Suprapubic skin (tissue), 4 donors: ENCODE measurements at regions not wholly inside any gene's neighbourhood (a gene's known extent, or its start where the extent isn't known, plus 50 kb on each side); places are given as distances from the start of the nearest gene placed in this dataset.

Experiments used
- DNase-seq, 2 donors: peaks; one replicate each; pipeline ENCODE4 v3.0.0-alpha.2; 2019; ENCODE audit warnings: low spot score in 2 of 2
- H3K27ac ChIP-seq: fragments of 200-600 bp; sonication (generic); one replicate; pipeline ENCODE4 v1.5.1; 2019
- H3K27me3 ChIP-seq: fragments of 200-600 bp; sonication (generic); one replicate; pipeline ENCODE4 v1.5.1; 2019
- H3K36me3 ChIP-seq: fragments of 200-600 bp; sonication (generic); one replicate; pipeline ENCODE4 v1.5.1; 2019
- H3K4me1 ChIP-seq: fragments of 200-600 bp; sonication (generic); one replicate; pipeline ENCODE4 v1.5.1; 2019
- H3K4me3 ChIP-seq: fragments of 200-600 bp; sonication (generic); one replicate; pipeline ENCODE4 v1.5.1; 2019; ENCODE audit warnings: mild to moderate bottlenecking
- H3K9me3 ChIP-seq: fragments of 200-600 bp; sonication (generic); one replicate; pipeline ENCODE4 v1.5.1; 2019
- EP300 ChIP-seq: sonication (generic); formaldehyde crosslinking; IDR thresholded peaks from one replicate; pipeline ENCODE4 v1.6.1; 2017; ENCODE audit warnings: antibody characterized with exemption
- POLR2A ChIP-seq, 2 donors: fragments of 450-650 bp; IDR thresholded peaks; one replicate each; pipeline ENCODE4 v1.6.1; 2017; ENCODE audit warnings: antibody characterized with exemption in 2 of 2, mild to moderate bottlenecking in 2 of 2, moderate library complexity in 2 of 2
- POLR2AphosphoS5 ChIP-seq, 3 donors: sonication (generic); formaldehyde crosslinking; IDR thresholded peaks; one replicate each; pipeline ENCODE4 v1.6.1; 2017; ENCODE audit warnings: antibody characterized with exemption in 3 of 3
- WGBS: methylation state at CpG from one replicate; pipeline ENCODE4 v1.1.5; 2018; 5-methylcytosine and 5-hydroxymethylcytosine counted together
- TF ChIP-seq, protein P1 (sequence below), 2 donors: fragments of 200-600 bp in 1 of 2; fragments of 450-650 bp in 1 of 2; sonication (generic) in 1 of 2; IDR thresholded peaks; one replicate each; pipeline ENCODE4 v1.5.1; 2016 to 2019; ENCODE audit warnings: antibody characterized with exemption in 2 of 2, mild to moderate bottlenecking in 1 of 2, moderate library complexity in 1 of 2

GRCh38 chr16:64282181-64282580 lies 839.7 kb downstream of the CDH11 start:
- Histone ChIP-seq H3K27me3 (no peaks in the 10 kb centered on the region), H3K36me3 (no peaks in the 10 kb centered on the region), H3K27ac (no peak overlapping the region), H3K4me3 (no peak overlapping the region), H3K9me3 (no peaks in the 10 kb centered on the region), H3K4me1 (no peaks in the 10 kb centered on the region)
- DNase-seq: no peak
- WGBS: 68% methylated on average over 3 of the region's 3 CpGs
- TF ChIP-seq, protein P1, sequence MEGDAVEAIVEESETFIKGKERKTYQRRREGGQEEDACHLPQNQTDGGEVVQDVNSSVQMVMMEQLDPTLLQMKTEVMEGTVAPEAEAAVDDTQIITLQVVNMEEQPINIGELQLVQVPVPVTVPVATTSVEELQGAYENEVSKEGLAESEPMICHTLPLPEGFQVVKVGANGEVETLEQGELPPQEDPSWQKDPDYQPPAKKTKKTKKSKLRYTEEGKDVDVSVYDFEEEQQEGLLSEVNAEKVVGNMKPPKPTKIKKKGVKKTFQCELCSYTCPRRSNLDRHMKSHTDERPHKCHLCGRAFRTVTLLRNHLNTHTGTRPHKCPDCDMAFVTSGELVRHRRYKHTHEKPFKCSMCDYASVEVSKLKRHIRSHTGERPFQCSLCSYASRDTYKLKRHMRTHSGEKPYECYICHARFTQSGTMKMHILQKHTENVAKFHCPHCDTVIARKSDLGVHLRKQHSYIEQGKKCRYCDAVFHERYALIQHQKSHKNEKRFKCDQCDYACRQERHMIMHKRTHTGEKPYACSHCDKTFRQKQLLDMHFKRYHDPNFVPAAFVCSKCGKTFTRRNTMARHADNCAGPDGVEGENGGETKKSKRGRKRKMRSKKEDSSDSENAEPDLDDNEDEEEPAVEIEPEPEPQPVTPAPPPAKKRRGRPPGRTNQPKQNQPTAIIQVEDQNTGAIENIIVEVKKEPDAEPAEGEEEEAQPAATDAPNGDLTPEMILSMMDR (IDR thresholded peaks at IDR 0.05): no peak
- TF ChIP-seq POLR2A (IDR thresholded peaks at IDR 0.05): no peak
- TF ChIP-seq EP300: no peak
- no peak for TF ChIP-seq POLR2AphosphoS5 (IDR thresholded peaks at IDR 0.05)

DNA sequence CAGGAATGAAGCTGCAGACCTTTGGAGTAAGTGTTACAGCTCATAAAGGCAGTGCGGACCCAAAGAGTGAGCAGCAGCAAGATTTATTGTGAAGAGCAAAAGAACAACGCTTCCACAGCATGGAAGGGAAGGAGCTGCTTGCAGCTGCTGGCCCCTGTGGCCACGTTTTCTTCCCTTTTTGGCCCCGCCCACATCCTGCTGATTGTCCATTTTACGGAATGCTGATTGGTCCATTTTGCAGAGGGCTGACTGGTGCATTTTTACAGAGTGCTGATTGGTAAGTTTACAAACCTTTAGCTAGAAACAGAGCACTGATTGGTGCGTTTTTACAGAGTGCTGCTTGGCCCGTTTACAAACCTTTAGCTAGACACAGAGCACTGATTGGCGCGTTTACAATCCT lies 841.5 kb downstream of the CDH11 start:
- TF ChIP-seq POLR2AphosphoS5 (IDR thresholded peaks at IDR 0.05) (no peak), POLR2A (IDR thresholded peaks at IDR 0.05) (no peak), EP300 (no peak)
- TF ChIP-seq, protein P1 (IDR thresholded peaks at IDR 0.05): no peak
- Histone ChIP-seq H3K9me3 (no peaks in the 10 kb centered on the region), H3K27me3 (no peaks in the 10 kb centered on the region), H3K4me1 (no peaks in the 10 kb centered on the region), H3K27ac (no peak overlapping the region), H3K36me3 (no peaks in the 10 kb centered on the region), H3K4me3 (no peak overlapping the region)
- no peak for DNase-seq
- WGBS: 78% methylated on average over 9 of the region's 9 CpGs

DNA sequence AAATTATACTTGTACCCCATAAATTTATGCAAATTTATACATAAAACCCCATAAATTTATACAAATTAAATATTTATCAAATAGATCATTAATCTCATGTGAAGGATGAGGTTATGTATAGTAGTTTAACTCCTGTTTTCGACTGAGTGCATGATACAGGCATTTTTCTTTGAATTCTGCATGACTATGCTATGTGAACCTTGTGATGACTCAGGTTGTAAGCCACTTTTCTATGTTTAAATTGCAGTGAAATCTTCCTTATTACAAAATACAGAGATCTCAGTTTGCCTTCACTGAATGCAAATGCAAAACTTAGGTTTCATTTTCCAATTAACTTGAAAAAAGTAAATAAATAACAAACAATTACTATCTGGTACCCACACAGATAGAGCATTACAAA lies 843.7 kb downstream of the CDH11 start:
- Histone ChIP-seq H3K4me1 (no peaks in the 10 kb centered on the region), H3K27ac (no peak overlapping the region), H3K4me3 (no peak overlapping the region), H3K27me3 (no peaks in the 10 kb centered on the region), H3K36me3 (no peaks in the 10 kb centered on the region), H3K9me3 (no peaks in the 10 kb centered on the region)
- no peak for TF ChIP-seq EP300
- TF ChIP-seq, protein P1 (IDR thresholded peaks at IDR 0.05): no peak
- no peak for TF ChIP-seq POLR2AphosphoS5 (IDR thresholded peaks at IDR 0.05)
- no peak for TF ChIP-seq POLR2A (IDR thresholded peaks at IDR 0.05)
- WGBS: 61% methylated on average over 1 of the region's 1 CpG
- no peak for DNase-seq

GRCh38 chr16:64276646-64277045 lies 845.2 kb downstream of the CDH11 start:
- Histone ChIP-seq H3K4me3 (no peak overlapping the region), H3K27me3 (no peaks in the 10 kb centered on the region), H3K36me3 (no peaks in the 10 kb centered on the region), H3K4me1 (no peaks in the 10 kb centered on the region), H3K27ac (no peak overlapping the region), H3K9me3 (no peaks in the 10 kb centered on the region)
- no peak for TF ChIP-seq EP300
- no peak for TF ChIP-seq POLR2A (IDR thresholded peaks at IDR 0.05)
- TF ChIP-seq, protein P1 (IDR thresholded peaks at IDR 0.05): no peak
- no peak for TF ChIP-seq POLR2AphosphoS5 (IDR thresholded peaks at IDR 0.05)
- DNase-seq: no peak
- WGBS: 85% methylated on average over 1 of the region's 1 CpG

DNA sequence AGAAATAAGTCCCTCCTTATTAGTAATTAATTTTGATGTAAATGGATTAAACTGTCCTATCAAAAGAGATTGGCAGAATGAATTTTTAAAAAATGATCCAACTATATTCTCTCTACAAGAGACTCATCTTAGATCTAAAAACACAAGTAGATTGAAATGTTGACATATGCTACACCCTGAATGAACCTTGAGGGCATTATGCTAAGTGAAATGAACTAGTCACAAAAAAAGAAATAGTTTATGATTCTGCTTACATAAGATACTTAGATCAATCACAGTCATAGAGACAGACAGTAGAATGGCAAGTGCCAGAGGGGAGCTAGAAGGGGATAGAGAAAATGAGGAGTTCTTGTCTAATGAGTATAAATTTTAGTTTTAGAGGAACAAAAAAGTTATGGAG lies 849.8 kb downstream of the CDH11 start:
- Histone ChIP-seq H3K36me3 (no peaks in the 10 kb centered on the region), H3K9me3 (no peaks in the 10 kb centered on the region), H3K4me3 (no peak overlapping the region), H3K27me3 (no peaks in the 10 kb centered on the region), H3K4me1 (no peaks in the 10 kb centered on the region), H3K27ac (no peak overlapping the region)
- TF ChIP-seq, protein P1 (IDR thresholded peaks at IDR 0.05): no peak
- TF ChIP-seq EP300 (no peak), POLR2AphosphoS5 (IDR thresholded peaks at IDR 0.05) (no peak), POLR2A (IDR thresholded peaks at IDR 0.05) (no peak)
- DNase-seq: no peak
